HepG2 (cell line): ENCODE measurements at regions not wholly inside any gene's neighbourhood (a gene's known extent, or its start where the extent isn't known, plus 50 kb on each side); places are given as distances from the start of the nearest gene placed in this dataset.
A peak's percentile ranks its signal among the peaks of the same experiment; 100 is the strongest.

Source experiments
- FOXC1 ChIP-seq: sonication (generic); formaldehyde crosslinking; IDR thresholded peaks from 2 replicates; pipeline ENCODE4 v1.8.0; 2022; ENCODE audit warnings: mild to moderate bottlenecking, missing genetic modification reagents, borderline replicate concordance
- JDP2 ChIP-seq: sonication (generic); formaldehyde crosslinking; IDR thresholded peaks from 2 replicates; pipeline ENCODE4 v1.8.1; 2022; ENCODE audit warnings: missing genetic modification reagents, borderline replicate concordance
- JUNB ChIP-seq: sonication (generic); formaldehyde crosslinking; IDR thresholded peaks from 2 replicates; pipeline ENCODE4 v1.8.0; 2022; ENCODE audit warnings: missing genetic modification reagents, mild to moderate bottlenecking, borderline replicate concordance
- KLF12 ChIP-seq: sonication (generic); formaldehyde crosslinking; IDR thresholded peaks from 2 replicates; pipeline ENCODE4 v1.4.0; 2020; ENCODE audit warnings: missing genetic modification reagents, borderline replicate concordance
- KLF13 ChIP-seq: sonication (generic); formaldehyde crosslinking; IDR thresholded peaks from 2 replicates; pipeline ENCODE4 v1.4.0; 2020; ENCODE audit warnings: mild to moderate bottlenecking, missing genetic modification reagents
- PHF21A ChIP-seq: sonication (generic); formaldehyde crosslinking; IDR thresholded peaks from 2 replicates; pipeline ENCODE4 v1.5.0; 2020; ENCODE audit warnings: mild to moderate bottlenecking, missing genetic modification reagents
- POGZ ChIP-seq: sonication (generic); formaldehyde crosslinking; IDR thresholded peaks from 2 replicates; pipeline ENCODE4 v1.4.0; 2020; ENCODE audit warnings: mild to moderate bottlenecking, missing genetic modification reagents
- RNF2 ChIP-seq: fragments of 450-650 bp; conservative IDR thresholded peaks from 2 replicates; pipeline ENCODE4 v1.6.1; 2016; ENCODE audit warnings: low read depth
- SNRNP70 ChIP-seq: fragments of 200-400 bp; formaldehyde crosslinking; IDR thresholded peaks from 2 replicates; pipeline ENCODE4 v1.6.1; 2017; ENCODE audit warnings: mild to moderate bottlenecking, low read depth, low read length, moderate library complexity
- ZBTB38 ChIP-seq: sonication (generic); formaldehyde crosslinking; IDR thresholded peaks from 2 replicates; pipeline ENCODE4 v1.5.1; 2020; ENCODE audit warnings: mild to moderate bottlenecking, missing genetic modification reagents
- ZHX2 ChIP-seq, 2 experiments: sonication (generic) in 1 of 2; formaldehyde crosslinking in 1 of 2; IDR thresholded peaks; 2 replicates each; pipeline versions ENCODE4 v1.6.1 to v1.9.0; 2014 to 2022; ENCODE audit warnings: antibody characterized with exemption in 1 of 2, borderline replicate concordance in 1 of 2, inconsistent platforms in 1 of 2, low read depth in 1 of 2, missing genetic modification reagents in 1 of 2
- ZNF335 ChIP-seq: sonication (generic); formaldehyde crosslinking; IDR thresholded peaks from 2 replicates; pipeline ENCODE4 v1.4.0; 2020; ENCODE audit warnings: missing genetic modification reagents
- ZNF572 ChIP-seq: sonication (generic); formaldehyde crosslinking; IDR thresholded peaks from 2 replicates; pipeline ENCODE4 v1.5.1; 2020; ENCODE audit warnings: mild to moderate bottlenecking, missing genetic modification reagents
- ZNF670 ChIP-seq: sonication (generic); formaldehyde crosslinking; IDR thresholded peaks from 2 replicates; pipeline ENCODE4 v1.8.0; 2022; ENCODE audit warnings: mild to moderate bottlenecking, missing genetic modification reagents, borderline replicate concordance
- ZNF703 ChIP-seq: sonication (generic); formaldehyde crosslinking; IDR thresholded peaks from 2 replicates; pipeline ENCODE4 v1.5.1; 2020; ENCODE audit warnings: missing genetic modification reagents, mild to moderate bottlenecking, moderate library complexity, borderline replicate concordance
- ZNF780A ChIP-seq: sonication (generic); formaldehyde crosslinking; IDR thresholded peaks from 2 replicates; pipeline ENCODE4 v1.8.0; 2022; ENCODE audit warnings: mild to moderate bottlenecking, missing genetic modification reagents, moderate library complexity
- ZNF816 ChIP-seq: sonication (generic); formaldehyde crosslinking; IDR thresholded peaks from 2 replicates; pipeline ENCODE4 v1.8.0; 2022; ENCODE audit warnings: missing genetic modification reagents, mild to moderate bottlenecking, borderline replicate concordance
- ZNF850 ChIP-seq: sonication (generic); formaldehyde crosslinking; conservative IDR thresholded peaks from 2 replicates; pipeline ENCODE4 v1.9.0; 2021; ENCODE audit warnings: mild to moderate bottlenecking, missing genetic modification reagents
- TF ChIP-seq, protein P1 (sequence below): sonication (generic); formaldehyde crosslinking; IDR thresholded peaks from 2 replicates; pipeline ENCODE4 v1.8.1; 2023; ENCODE audit warnings: mild to moderate bottlenecking, missing genetic modification reagents
- TF ChIP-seq, protein P2 (sequence below): sonication (generic); formaldehyde crosslinking; IDR thresholded peaks from 2 replicates; pipeline ENCODE4 v1.5.1; 2020; ENCODE audit warnings: mild to moderate bottlenecking, moderate library complexity, missing genetic modification reagents

- TF ChIP-seq ZHX2 (IDR thresholded peaks at IDR 0.05; ENCODE audit: low read depth) (no peak), ZHX2 (CRISPR knock-in tag; IDR thresholded peaks at IDR 0.05; ENCODE audit: borderline replicate concordance) (no peak), KLF13 (no peak), KLF12 (no peak), JDP2 (CRISPR knock-in tag) (no peak), ZNF816 (CRISPR knock-in tag) (no peak), FOXC1 (CRISPR knock-in tag) (no peak), ZNF335 (CRISPR knock-in tag) (no peak), ZBTB38 (CRISPR knock-in tag) (0 out of 2 replicates have a peak, but pooled peaks have one; percentile 47), POGZ (CRISPR knock-in tag) (no peak), ZNF703 (CRISPR knock-in tag) (no peak), JUNB (CRISPR knock-in tag) (no peak), ZNF670 (no peak), PHF21A (CRISPR knock-in tag) (0 out of 2 replicates have a peak, but pooled peaks have one; percentile 4), SNRNP70 (no peak), ZNF572 (CRISPR knock-in tag) (no peak), ZNF850 (CRISPR knock-in tag) (no peak), ZNF780A (CRISPR knock-in tag) (no peak), RNF2 (no peak)
- TF ChIP-seq, protein P1, sequence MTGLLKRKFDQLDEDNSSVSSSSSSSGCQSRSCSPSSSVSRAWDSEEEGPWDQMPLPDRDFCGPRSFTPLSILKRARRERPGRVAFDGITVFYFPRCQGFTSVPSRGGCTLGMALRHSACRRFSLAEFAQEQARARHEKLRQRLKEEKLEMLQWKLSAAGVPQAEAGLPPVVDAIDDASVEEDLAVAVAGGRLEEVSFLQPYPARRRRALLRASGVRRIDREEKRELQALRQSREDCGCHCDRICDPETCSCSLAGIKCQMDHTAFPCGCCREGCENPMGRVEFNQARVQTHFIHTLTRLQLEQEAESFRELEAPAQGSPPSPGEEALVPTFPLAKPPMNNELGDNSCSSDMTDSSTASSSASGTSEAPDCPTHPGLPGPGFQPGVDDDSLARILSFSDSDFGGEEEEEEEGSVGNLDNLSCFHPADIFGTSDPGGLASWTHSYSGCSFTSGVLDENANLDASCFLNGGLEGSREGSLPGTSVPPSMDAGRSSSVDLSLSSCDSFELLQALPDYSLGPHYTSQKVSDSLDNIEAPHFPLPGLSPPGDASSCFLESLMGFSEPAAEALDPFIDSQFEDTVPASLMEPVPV (CRISPR knock-in tag) = no peak
- TF ChIP-seq, protein P2, sequence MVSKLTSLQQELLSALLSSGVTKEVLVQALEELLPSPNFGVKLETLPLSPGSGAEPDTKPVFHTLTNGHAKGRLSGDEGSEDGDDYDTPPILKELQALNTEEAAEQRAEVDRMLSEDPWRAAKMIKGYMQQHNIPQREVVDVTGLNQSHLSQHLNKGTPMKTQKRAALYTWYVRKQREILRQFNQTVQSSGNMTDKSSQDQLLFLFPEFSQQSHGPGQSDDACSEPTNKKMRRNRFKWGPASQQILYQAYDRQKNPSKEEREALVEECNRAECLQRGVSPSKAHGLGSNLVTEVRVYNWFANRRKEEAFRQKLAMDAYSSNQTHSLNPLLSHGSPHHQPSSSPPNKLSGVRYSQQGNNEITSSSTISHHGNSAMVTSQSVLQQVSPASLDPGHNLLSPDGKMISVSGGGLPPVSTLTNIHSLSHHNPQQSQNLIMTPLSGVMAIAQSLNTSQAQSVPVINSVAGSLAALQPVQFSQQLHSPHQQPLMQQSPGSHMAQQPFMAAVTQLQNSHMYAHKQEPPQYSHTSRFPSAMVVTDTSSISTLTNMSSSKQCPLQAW (CRISPR knock-in tag) = peak; percentile 58; the same call in 1 of the 2 replicates
Measured at GRCh38 chr10:78457804-78458482, 424.3 kb downstream of the RPS24 start (continued).
